ENCODE measurements at regions not wholly inside any gene's neighbourhood (a gene's known extent, or its start where the extent isn't known, plus 50 kb on each side); places are given as distances from the start of the nearest gene placed in this dataset.

DNA sequence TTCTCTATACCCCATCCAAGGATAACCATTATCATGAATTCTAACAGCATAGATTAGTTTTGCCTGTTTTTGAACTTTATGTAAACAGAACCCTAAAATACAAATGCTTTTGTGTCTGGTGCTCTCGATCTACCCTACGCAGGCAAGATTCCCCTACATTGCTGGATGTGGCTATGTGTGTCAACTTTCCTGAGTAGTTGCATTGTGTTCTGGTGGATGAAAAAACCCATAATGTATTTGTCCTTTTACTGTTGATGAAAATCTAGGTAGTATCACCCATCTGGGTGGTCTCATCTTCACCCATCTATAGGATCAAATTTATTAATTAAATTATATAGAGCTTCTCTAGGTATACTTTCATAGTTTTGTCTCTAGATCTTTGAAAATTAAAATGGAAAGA is 211.7 kb downstream of the ANKRD60 start:
- ChIA-PET CTCF (no interaction called here), POLR2A (ENCODE audit: unreplicated experiment) (no interaction called here)
- Histone ChIP-seq H3K4ac (ENCODE audit: low read depth, low read length) (no peak overlapping the region), H2BK5ac (ENCODE audit: low read depth, low read length, poor library complexity, severe bottlenecking) (no peak overlapping the region), H2AFZ (replicated peaks; ENCODE audit: low read length, poor library complexity) (no peak overlapping the region), H2AK9ac (replicated peaks; ENCODE audit: low read depth, low read length, poor library complexity) (no peak overlapping the region), H3K4me2 (ENCODE audit: low read depth, low read length) (no peak overlapping the region), H3K14ac (replicated peaks; ENCODE audit: low read depth, low read length) (no peak overlapping the region), H3K9me1 (ENCODE audit: insufficient read depth, low read length) (no peaks in the 10 kb centered on the region), H4K5ac (ENCODE audit: low read depth, low read length) (no peak overlapping the region), H4K8ac (ENCODE audit: low read depth in 2 of 2, low read length in 2 of 2) (no peak overlapping the region), H2AK5ac (ENCODE audit: low read depth, low read length) (no peak overlapping the region), H2BK120ac (ENCODE audit: low read depth, low read length) (no peak overlapping the region), H3K9ac (ENCODE audit: low read depth, low read length) (no peak overlapping the region), H3K4me3 (ENCODE audit: insufficient read depth, low read depth, low read length) (no peak overlapping the region), H2BK15ac (ENCODE audit: low read depth, low read length) (no peak overlapping the region), H3K23ac (ENCODE audit: low read depth, low read length) (no peak overlapping the region), H2BK20ac (ENCODE audit: low read depth, low read length) (no peak overlapping the region), H3K27ac (ENCODE audit: insufficient read depth, low read length) (no peak overlapping the region), H3K27me3 (ENCODE audit: control insufficient read depth, insufficient read depth, low read length) (no peaks in the 10 kb centered on the region), H3K56ac (ENCODE audit: extremely low read depth, insufficient read depth, low read length) (no peak overlapping the region), H4K91ac (ENCODE audit: insufficient read depth, low read depth, low read length) (no peak overlapping the region), H3K9me3 (ENCODE audit: control insufficient read depth, insufficient read depth, low read length) (no peaks in the 10 kb centered on the region), H3K18ac (ENCODE audit: low read depth, low read length) (no peak overlapping the region), H3K4me1 (ENCODE audit: control insufficient read depth, insufficient read depth, low read length) (no peaks in the 10 kb centered on the region), H3K79me1 (ENCODE audit: low read depth in 1 of 2, low read length in 2 of 2) (no peaks in the 10 kb centered on the region), H4K20me1 (ENCODE audit: insufficient read depth, low read length) (no peaks in the 10 kb centered on the region), H3K36me3 (ENCODE audit: control insufficient read depth, insufficient read depth, low read length) (no peaks in the 10 kb centered on the region)
- no peak for TF ChIP-seq POLR2A (IDR thresholded peaks at IDR 0.05; ENCODE audit: low read depth, low read length)
- TF ChIP-seq RAD21 (IDR thresholded peaks at IDR 0.05; ENCODE audit: low read length): no peak
- no peak for TF ChIP-seq MAFK (IDR thresholded peaks at IDR 0.05; ENCODE audit: low read depth, low read length)
- TF ChIP-seq RCOR1 (IDR thresholded peaks at IDR 0.05; ENCODE audit: insufficient replicate concordance, low read length): no peak
- TF ChIP-seq, protein P1, sequence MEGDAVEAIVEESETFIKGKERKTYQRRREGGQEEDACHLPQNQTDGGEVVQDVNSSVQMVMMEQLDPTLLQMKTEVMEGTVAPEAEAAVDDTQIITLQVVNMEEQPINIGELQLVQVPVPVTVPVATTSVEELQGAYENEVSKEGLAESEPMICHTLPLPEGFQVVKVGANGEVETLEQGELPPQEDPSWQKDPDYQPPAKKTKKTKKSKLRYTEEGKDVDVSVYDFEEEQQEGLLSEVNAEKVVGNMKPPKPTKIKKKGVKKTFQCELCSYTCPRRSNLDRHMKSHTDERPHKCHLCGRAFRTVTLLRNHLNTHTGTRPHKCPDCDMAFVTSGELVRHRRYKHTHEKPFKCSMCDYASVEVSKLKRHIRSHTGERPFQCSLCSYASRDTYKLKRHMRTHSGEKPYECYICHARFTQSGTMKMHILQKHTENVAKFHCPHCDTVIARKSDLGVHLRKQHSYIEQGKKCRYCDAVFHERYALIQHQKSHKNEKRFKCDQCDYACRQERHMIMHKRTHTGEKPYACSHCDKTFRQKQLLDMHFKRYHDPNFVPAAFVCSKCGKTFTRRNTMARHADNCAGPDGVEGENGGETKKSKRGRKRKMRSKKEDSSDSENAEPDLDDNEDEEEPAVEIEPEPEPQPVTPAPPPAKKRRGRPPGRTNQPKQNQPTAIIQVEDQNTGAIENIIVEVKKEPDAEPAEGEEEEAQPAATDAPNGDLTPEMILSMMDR (conservative IDR thresholded peaks at IDR 0.05; ENCODE audit: low read depth, low read length): no peak
- TF ChIP-seq CHD1 (IDR thresholded peaks at IDR 0.05; ENCODE audit: low read depth, low read length): no peak
- TF ChIP-seq, protein P2, sequence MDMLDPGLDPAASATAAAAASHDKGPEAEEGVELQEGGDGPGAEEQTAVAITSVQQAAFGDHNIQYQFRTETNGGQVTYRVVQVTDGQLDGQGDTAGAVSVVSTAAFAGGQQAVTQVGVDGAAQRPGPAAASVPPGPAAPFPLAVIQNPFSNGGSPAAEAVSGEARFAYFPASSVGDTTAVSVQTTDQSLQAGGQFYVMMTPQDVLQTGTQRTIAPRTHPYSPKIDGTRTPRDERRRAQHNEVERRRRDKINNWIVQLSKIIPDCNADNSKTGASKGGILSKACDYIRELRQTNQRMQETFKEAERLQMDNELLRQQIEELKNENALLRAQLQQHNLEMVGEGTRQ (IDR thresholded peaks at IDR 0.05; ENCODE audit: low read depth, low read length): no peak
- TF ChIP-seq MXI1 (IDR thresholded peaks at IDR 0.05; ENCODE audit: borderline replicate concordance, low read depth, low read length): no peak
- no peak for TF ChIP-seq RFX5 (IDR thresholded peaks at IDR 0.05; ENCODE audit: low read depth, low read length)
- no peak for TF ChIP-seq CEBPB (IDR thresholded peaks at IDR 0.05; ENCODE audit: low read depth, low read length)
- TF ChIP-seq FOS (IDR thresholded peaks at IDR 0.05; ENCODE audit: low read depth, low read length): no peak
- TF ChIP-seq, protein P3, sequence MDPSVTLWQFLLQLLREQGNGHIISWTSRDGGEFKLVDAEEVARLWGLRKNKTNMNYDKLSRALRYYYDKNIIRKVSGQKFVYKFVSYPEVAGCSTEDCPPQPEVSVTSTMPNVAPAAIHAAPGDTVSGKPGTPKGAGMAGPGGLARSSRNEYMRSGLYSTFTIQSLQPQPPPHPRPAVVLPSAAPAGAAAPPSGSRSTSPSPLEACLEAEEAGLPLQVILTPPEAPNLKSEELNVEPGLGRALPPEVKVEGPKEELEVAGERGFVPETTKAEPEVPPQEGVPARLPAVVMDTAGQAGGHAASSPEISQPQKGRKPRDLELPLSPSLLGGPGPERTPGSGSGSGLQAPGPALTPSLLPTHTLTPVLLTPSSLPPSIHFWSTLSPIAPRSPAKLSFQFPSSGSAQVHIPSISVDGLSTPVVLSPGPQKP (IDR thresholded peaks at IDR 0.05; ENCODE audit: borderline replicate concordance, low read depth, low read length): no peak
- no peak for TF ChIP-seq BHLHE40 (IDR thresholded peaks at IDR 0.05; ENCODE audit: low read depth, low read length)
- TF ChIP-seq SMC3 (IDR thresholded peaks at IDR 0.05; ENCODE audit: low read depth, low read length): no peak
- intact Hi-C loops (cut with micrococcal nuclease) (no loop called here), in situ Hi-C loops (cut with MboI; ENCODE audit: low sequenced_read_pairs) (no loop called here), dilution Hi-C loops (cut with HindIII; ENCODE audit: low sequenced_read_pairs, unreplicated experiment) (no loop called here)
- no peak for DNase-seq
- no TSS peak for BruUV-seq (replicated peaks)
- WGBS, 2 experiments (ENCODE audit: extremely low coverage in 2 of 2, insufficient read length in 1 of 2): no CpG with 5 or more reads among the region's 2 CpGs
- ATAC-seq (ENCODE audit: low read depth): no peak

Data from IMR-90 (cell line).